ENCODE measurements at regions not wholly inside any gene's neighbourhood (a gene's known extent, or its start where the extent isn't known, plus 50 kb on each side); places are given as distances from the start of the nearest gene placed in this dataset.

DNA sequence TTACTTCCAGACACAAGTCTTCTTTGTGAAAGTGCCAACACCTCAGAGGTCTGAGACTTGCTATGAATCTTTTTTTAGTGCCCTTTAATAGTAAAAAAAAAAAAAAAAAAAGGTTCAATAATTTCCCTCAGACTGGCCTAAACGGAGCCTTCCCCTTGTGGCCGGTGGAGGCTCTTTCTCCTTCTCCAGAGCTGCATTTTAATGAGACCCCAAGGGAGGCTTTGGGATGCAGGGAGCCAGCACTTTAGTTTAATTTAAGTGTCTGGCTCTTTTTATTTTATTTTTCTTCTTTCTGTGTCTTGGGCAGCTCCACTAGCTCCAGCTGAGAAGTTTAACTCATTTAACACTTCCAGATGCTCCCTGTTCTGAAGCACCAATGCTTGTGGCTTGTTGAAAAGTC lies 67.8 kb upstream of the MAPK4 start:
- no peak for DNase-seq

DNA sequence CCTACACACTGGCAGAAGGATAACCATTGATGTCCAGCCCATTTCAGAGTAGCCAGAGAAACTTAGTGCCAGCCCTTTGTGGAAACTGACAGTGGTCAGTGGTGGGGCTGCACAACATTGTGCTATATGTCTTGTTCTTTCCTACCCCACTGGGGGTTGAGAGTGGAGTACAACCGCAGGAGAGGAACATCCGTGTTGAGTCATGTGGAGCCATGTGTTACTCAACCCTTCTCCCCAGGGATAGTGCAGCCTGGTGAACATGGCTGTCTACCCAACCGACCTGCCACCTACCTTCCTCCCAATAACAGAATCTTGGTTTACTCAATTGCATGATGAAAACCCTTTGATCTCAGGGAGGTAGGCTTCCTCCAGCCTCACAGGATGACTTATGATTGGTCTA lies 65.3 kb upstream of the MAPK4 start:
- no peak for DNase-seq

DNA sequence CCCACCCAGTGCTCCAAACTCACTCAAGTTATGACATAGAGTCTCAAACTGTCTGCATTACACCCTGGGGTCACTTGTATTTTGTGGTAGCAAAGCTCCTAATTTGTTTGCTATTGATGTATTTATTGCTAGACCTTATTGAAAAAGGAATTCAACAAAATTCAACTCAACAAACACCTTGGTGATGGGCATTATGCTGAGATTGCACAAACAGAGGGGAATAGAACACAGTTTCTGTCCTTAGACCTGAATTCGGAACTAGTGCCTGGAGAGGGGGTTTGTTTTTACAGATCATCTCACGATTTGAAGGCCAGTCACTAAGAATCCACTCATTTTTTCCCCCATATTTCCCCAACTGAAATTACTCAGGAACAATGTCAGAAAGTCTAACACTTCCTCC lies 53.5 kb upstream of the MAPK4 start:
- DNase-seq: no peak

DNA sequence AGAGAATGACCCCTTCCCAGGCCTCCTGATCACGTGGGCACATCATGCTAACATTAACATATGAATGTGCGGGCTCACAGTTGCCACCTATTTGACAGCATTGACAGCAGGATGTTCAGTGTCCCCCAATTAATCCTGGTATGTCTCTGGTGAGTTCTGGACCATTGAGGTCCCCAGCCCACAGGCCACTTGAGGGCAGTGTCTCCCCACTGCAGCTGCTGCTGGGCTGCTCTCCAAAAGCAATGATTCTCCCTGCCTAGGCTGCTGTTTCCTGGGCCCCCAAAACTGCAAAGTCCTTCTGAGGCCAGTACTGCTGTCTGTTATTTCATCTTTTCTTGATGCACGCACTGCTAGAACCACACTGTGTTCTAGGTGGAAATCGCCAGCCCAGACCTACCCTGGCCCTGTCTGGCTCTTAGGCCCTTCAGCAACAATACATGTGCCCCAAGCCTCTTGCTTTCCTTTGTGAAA lies 52.7 kb upstream of the MAPK4 start:
- peak; percentile 82 for DNase-seq

DNA sequence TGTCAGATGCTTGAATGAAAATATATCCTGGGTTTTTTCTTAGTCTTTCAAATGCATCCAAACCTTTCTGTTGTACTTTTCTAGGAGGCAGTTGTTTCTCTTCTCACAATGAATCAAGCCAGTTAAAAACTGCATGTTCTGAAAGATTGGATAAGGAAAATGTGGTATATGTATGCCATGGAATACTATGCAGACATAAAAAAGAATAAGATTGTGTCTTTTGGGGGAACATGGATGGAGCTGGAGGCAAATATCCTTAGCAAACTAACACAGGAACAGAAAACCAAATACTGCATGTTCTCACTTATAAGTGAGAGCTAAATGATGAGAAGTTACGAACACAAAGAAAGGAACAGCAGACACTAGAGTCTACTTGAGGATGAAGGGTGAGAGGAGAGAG lies 51.7 kb upstream of the MAPK4 start:
- no peak for DNase-seq

DNA sequence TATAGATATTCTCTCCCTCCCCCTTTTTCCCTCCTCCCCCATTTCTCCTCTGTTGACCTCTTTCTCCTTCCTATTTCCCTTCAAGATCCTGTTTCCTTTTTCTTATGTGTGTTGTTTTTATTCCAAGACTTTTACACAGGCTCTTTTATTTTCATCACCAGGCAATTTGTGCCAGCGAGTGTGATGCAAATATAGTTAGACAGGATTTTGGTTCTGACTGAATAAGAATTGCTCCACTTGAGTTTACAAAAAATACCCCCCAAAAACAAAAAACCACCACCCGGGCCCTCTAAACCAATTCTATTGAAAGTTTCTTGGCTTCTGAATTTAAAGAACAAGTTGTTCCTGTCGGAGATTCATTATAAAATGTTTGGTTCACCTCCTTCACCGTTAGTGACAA lies 50.9 kb upstream of the MAPK4 start:
- DNase-seq: no peak

All from islet precursor cell (in vitro differentiated cells).